ENCODE measurements at regions not wholly inside any gene's neighbourhood (a gene's known extent, or its start where the extent isn't known, plus 50 kb on each side); places are given as distances from the start of the nearest gene placed in this dataset.

- no peak for TF ChIP-seq TAF1 (IDR thresholded peaks at IDR 0.05; ENCODE audit: borderline replicate concordance, insufficient read depth, low read length)
- TF ChIP-seq POLR2AphosphoS5 (IDR thresholded peaks at IDR 0.05; ENCODE audit: low read depth, low read length), result no peak
- TF ChIP-seq REST (IDR thresholded peaks at IDR 0.05; ENCODE audit: insufficient read depth in 1 of 2, low read depth in 2 of 2, low read length in 2 of 2), result no peak
- no peak for TF ChIP-seq SIN3A (IDR thresholded peaks at IDR 0.05; ENCODE audit: borderline replicate concordance, insufficient read depth, low read length)
- TF ChIP-seq FOXP2 (optimal IDR thresholded peaks at IDR 0.05; ENCODE audit: borderline replicate concordance, extremely low read depth, extremely low read length, insufficient read depth), result no peak
These were observed 596.1 kb downstream of the TUSC7 start for GRCh38 chr3:117305681-117306080.

All from PFSK-1 (cell line).